OCI-LY7 (cell line): ENCODE measurements at regions not wholly inside any gene's neighbourhood (a gene's known extent, or its start where the extent isn't known, plus 50 kb on each side); places are given as distances from the start of the nearest gene placed in this dataset.

Experiments
- BruUV-seq: library from RNA; stranded (reverse); fragments of 400-500 nt; replicated peaks from 2 replicates; lab custom pipeline; 2021; lab: Mats Ljungman, UMichigan
- CTCF ChIA-PET: fragments of 300-600 bp; sonication (Branson Sonifier 250); formaldehyde crosslinking; loops from one replicate; lab custom pipeline; 2022; ENCODE audit warnings: antibody characterized with exemption; ENCODE audit not compliant: unreplicated experiment; lab: Charles Lee
- POLR2A ChIA-PET: fragments of 300-600 bp; sonication (Branson Sonifier 250); formaldehyde crosslinking; loops from one replicate; lab custom pipeline; 2022; ENCODE audit warnings: antibody characterized with exemption; lab: Charles Lee
- DNase-seq: peaks from one replicate; pipeline ENCODE4 v3.0.0-alpha.2; 2015; ENCODE audit warnings: low spot score
- H2AFZ ChIP-seq: fragments of 200-600 bp; sonication (generic), shearing (Covaris generic); 2 replicates; pipeline ENCODE4 v1.6.1; 2014; ENCODE audit warnings: mild to moderate bottlenecking, antibody characterized with exemption, low read length, moderate library complexity
- H3K27ac ChIP-seq: fragments of 200-600 bp; sonication (generic); 2 replicates; pipeline ENCODE4 v1.5.1; 2014; ENCODE audit warnings: mixed run types, low read depth, mild to moderate bottlenecking, moderate library complexity, low read length, inconsistent platforms; ENCODE audit not compliant: poor library complexity, severe bottlenecking
- H3K36me3 ChIP-seq: fragments of 200-600 bp; sonication (generic); 2 replicates; pipeline ENCODE4 v1.6.1; 2014; ENCODE audit warnings: mild to moderate bottlenecking, antibody characterized with exemption, low read length, moderate library complexity, mixed read lengths; ENCODE audit not compliant: insufficient read depth
- H3K4me1 ChIP-seq: fragments of 200-600 bp; sonication (generic); 2 replicates; pipeline ENCODE4 v1.5.1; 2014; ENCODE audit warnings: mild to moderate bottlenecking, low read length; ENCODE audit not compliant: insufficient read depth, poor library complexity, severe bottlenecking
- H3K4me2 ChIP-seq: fragments of 200-600 bp; sonication (generic); 2 replicates; pipeline ENCODE4 v1.6.1; 2014; ENCODE audit warnings: mild to moderate bottlenecking, low read length
- H3K4me3 ChIP-seq: fragments of 200-600 bp; sonication (generic); 2 replicates; pipeline ENCODE4 v1.5.1; 2014; ENCODE audit warnings: mild to moderate bottlenecking, low read depth, low read length; ENCODE audit not compliant: poor library complexity, severe bottlenecking
- H3K79me2 ChIP-seq: fragments of 200-600 bp; sonication (generic); 2 replicates; pipeline ENCODE4 v1.6.1; 2016; ENCODE audit warnings: low read depth, mild to moderate bottlenecking, low read length, moderate library complexity, mixed read lengths; ENCODE audit not compliant: insufficient read depth
- H3K9me2 ChIP-seq: fragments of 200-600 bp; sonication (generic); 2 replicates; pipeline ENCODE4 v1.6.1; 2016; ENCODE audit warnings: mild to moderate bottlenecking, low read length, mixed read lengths; ENCODE audit not compliant: insufficient read depth
- H3K9me3 ChIP-seq: fragments of 200-600 bp; sonication (generic); 2 replicates; pipeline ENCODE4 v1.6.1; 2014; ENCODE audit warnings: mild to moderate bottlenecking, mixed run types, low read length, mixed read lengths
- H4K20me1 ChIP-seq: fragments of 200-600 bp; sonication (generic); 2 replicates; pipeline ENCODE4 v1.6.1; 2014; ENCODE audit warnings: mild to moderate bottlenecking, antibody characterized with exemption, low read length, moderate library complexity, mixed read lengths; ENCODE audit not compliant: insufficient read depth
- CTCF ChIP-seq: fragments of 200-600 bp; sonication (generic); conservative IDR thresholded peaks from 2 replicates; pipeline ENCODE4 v1.5.1; 2014; ENCODE audit warnings: mild to moderate bottlenecking, antibody characterized with exemption, low read length, moderate library complexity, mixed read lengths
- EZH2phosphoT487 ChIP-seq: fragments of 200-600 bp; sonication (generic); IDR thresholded peaks from 2 replicates; pipeline ENCODE4 v1.6.1; 2018; ENCODE audit warnings: low read depth, borderline replicate concordance, mild to moderate bottlenecking, mixed run types, antibody characterized with exemption, low read length, moderate library complexity, mixed read lengths
- intact Hi-C: fragments of 100-400 bp; cut with micrococcal nuclease; formaldehyde crosslinking; loops from one replicate; pipeline ENCODE4 v1.10.0; 2022; ENCODE audit not compliant: unreplicated experiment

- CTCF ChIA-PET, result no interaction called here
- TF ChIP-seq CTCF (no peak), EZH2phosphoT487 (no peak)
- no peaks in the 10 kb centered on the region for H3K9me3 ChIP-seq
- H3K27ac ChIP-seq, result no peak overlapping the region
- no TSS peak for BruUV-seq
- peaks cover 11% of the 10 kb centered on the region for H3K4me1 ChIP-seq
- H3K4me3 ChIP-seq, result no peak overlapping the region
- POLR2A ChIA-PET, result no interaction called here
- no peak for DNase-seq
- no peaks in the 10 kb centered on the region for H3K79me2 ChIP-seq
- no peaks in the 10 kb centered on the region for H3K36me3 ChIP-seq
- no peaks in the 10 kb centered on the region for H4K20me1 ChIP-seq
- no peaks in the 10 kb centered on the region for H3K9me2 ChIP-seq
- intact Hi-C loops, result loop anchor here (10.0 kb wide), 1 partner anchor 433 kb away; no protein-coding TSS in a partner anchor
- H2AFZ ChIP-seq, result no peak overlapping the region
- H3K4me2 ChIP-seq, result no peak overlapping the region
Observed at GRCh38 chr2:59882279-59882678, 671.2 kb downstream of the BCL11A start.

GRCh38 chr2:59881218-59881617, 672.2 kb downstream of the BCL11A start:
- ChIA-PET CTCF (no interaction called here), POLR2A (no interaction called here)
- Histone ChIP-seq H3K36me3 (no peaks in the 10 kb centered on the region), H3K27ac (no peak overlapping the region), H3K9me3 (no peaks in the 10 kb centered on the region), H3K4me2 (no peak overlapping the region), H3K4me1 (peaks cover under 1% of the 10 kb centered on the region), H3K9me2 (no peaks in the 10 kb centered on the region), H3K79me2 (no peaks in the 10 kb centered on the region), H2AFZ (no peak overlapping the region), H3K4me3 (no peak overlapping the region), H4K20me1 (no peaks in the 10 kb centered on the region)
- DNase-seq, result no peak
- no TSS peak for BruUV-seq
- TF ChIP-seq CTCF (no peak), EZH2phosphoT487 (no peak)
- intact Hi-C loops, result loop anchor here (10.0 kb wide), 1 partner anchor 434 kb away; no protein-coding TSS in a partner anchor

- H3K79me2 ChIP-seq, result no peaks in the 10 kb centered on the region
- no peak overlapping the region for H2AFZ ChIP-seq
- H4K20me1 ChIP-seq, result no peaks in the 10 kb centered on the region
- POLR2A ChIA-PET, result no interaction called here
- intact Hi-C loops, result loop anchor here (10.0 kb wide), 1 partner anchor 435 kb away; no protein-coding TSS in a partner anchor
- DNase-seq, result no peak
- H3K36me3 ChIP-seq, result no peaks in the 10 kb centered on the region
- H3K4me2 ChIP-seq, result no peak overlapping the region
- H3K4me1 ChIP-seq, result no peaks in the 10 kb centered on the region
- H3K9me2 ChIP-seq, result no peaks in the 10 kb centered on the region
- CTCF ChIA-PET, result no interaction called here
- H3K27ac ChIP-seq, result no peak overlapping the region
- H3K4me3 ChIP-seq, result no peak overlapping the region
- TF ChIP-seq EZH2phosphoT487 (no peak), CTCF (no peak)
- BruUV-seq, result no TSS peak
- H3K9me3 ChIP-seq, result no peaks in the 10 kb centered on the region
Observed at GRCh38 chr2:59879700-59880131, 673.7 kb downstream of the BCL11A start.
